ENCODE measurements at regions not wholly inside any gene's neighbourhood (a gene's known extent, or its start where the extent isn't known, plus 50 kb on each side); places are given as distances from the start of the nearest gene placed in this dataset.

DNA sequence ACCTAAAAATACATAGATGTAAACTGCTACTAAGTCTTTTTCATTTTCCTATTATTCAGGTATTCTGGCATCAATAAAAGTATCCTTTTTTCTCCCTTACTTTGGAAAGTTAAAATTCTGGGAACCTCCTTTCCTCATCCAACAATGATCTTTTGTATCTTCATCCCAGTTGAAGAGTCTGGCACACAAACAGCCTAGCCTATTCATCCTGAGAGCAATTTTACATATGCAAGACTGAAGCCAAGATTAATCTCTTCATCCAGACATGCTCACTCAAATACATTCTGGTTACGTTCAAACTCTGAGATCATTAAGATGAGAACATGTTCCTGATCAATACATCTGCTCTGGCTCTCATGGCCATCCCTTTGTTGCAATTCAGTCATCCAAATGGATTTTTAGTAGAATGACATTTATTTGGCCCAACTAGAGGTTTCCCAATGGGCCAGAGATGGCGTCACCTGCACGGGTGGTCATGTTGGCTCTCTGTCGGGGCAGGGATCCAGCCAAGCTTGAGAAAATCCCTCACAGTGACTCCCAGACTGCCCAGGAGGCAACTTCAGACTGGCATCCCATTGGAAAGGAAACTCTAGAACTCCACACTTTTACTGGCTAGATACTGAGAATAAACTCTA is 135.3 kb upstream of the VCX2 start:
- TF ChIP-seq, protein P1, sequence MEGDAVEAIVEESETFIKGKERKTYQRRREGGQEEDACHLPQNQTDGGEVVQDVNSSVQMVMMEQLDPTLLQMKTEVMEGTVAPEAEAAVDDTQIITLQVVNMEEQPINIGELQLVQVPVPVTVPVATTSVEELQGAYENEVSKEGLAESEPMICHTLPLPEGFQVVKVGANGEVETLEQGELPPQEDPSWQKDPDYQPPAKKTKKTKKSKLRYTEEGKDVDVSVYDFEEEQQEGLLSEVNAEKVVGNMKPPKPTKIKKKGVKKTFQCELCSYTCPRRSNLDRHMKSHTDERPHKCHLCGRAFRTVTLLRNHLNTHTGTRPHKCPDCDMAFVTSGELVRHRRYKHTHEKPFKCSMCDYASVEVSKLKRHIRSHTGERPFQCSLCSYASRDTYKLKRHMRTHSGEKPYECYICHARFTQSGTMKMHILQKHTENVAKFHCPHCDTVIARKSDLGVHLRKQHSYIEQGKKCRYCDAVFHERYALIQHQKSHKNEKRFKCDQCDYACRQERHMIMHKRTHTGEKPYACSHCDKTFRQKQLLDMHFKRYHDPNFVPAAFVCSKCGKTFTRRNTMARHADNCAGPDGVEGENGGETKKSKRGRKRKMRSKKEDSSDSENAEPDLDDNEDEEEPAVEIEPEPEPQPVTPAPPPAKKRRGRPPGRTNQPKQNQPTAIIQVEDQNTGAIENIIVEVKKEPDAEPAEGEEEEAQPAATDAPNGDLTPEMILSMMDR (IDR thresholded peaks at IDR 0.05) = no peak
- TF ChIP-seq POLR2A (IDR thresholded peaks at IDR 0.05) (no peak), EP300 (IDR thresholded peaks at IDR 0.05) (no peak), POLR2AphosphoS5 (IDR thresholded peaks at IDR 0.05) (no peak)

Data from gastroesophageal sphincter (tissue), 3 donors.